BE2C (cell line): ENCODE measurements at regions not wholly inside any gene's neighbourhood (a gene's known extent, or its start where the extent isn't known, plus 50 kb on each side); places are given as distances from the start of the nearest gene placed in this dataset.

Source experiments
- DNase-seq: peaks from one replicate; pipeline ENCODE4 v3.0.0-alpha.2; 2020
- H3K27me3 ChIP-seq: fragments of 250-450 bp; sonication (Bioruptor Pico); 2 replicates; pipeline ENCODE4 v1.5.1; 2020; ENCODE audit warnings: mild to moderate bottlenecking
- H3K36me3 ChIP-seq: fragments of 250-450 bp; sonication (Bioruptor Pico); 2 replicates; pipeline ENCODE4 v1.5.1; 2020; ENCODE audit warnings: mild to moderate bottlenecking
- H3K4me1 ChIP-seq: fragments of 250-450 bp; sonication (Bioruptor Pico); 2 replicates; pipeline ENCODE4 v1.5.1; 2020
- H3K4me3 ChIP-seq: 2 replicates; pipeline ENCODE4 v1.5.1; 2011; ENCODE audit warnings: low read depth, low read length
- H3K9me3 ChIP-seq: fragments of 250-450 bp; sonication (Bioruptor Pico); 2 replicates; pipeline ENCODE4 v1.5.1; 2020
- CTCF ChIP-seq: IDR thresholded peaks from 2 replicates; pipeline ENCODE4 v1.5.1; 2012; ENCODE audit warnings: mild to moderate bottlenecking, low read depth, low read length

DNA sequence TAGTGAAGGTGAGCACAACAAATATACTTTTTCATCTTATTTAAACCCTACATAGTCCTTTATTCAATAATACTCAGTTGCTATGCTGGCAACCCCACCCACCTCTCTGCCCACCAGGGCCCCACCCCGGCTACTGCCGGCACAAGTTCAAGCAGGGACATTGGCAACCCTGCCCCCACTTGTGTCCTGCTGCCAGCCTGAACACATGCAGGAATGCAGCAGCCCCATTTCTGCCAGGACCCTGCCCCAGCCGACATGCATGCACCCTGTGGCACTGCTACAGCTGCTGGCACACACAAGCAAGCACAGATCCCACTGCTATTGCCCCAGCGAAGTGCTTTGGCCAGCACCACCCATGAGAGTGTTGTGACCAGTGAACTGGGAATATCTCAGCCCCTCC, 289.8 kb downstream of the COG6 start:
- no peak for TF ChIP-seq CTCF
- DNase-seq, result no peak
- H3K4me3 ChIP-seq, result no peak overlapping the region
- no peaks in the 10 kb centered on the region for H3K27me3 ChIP-seq
- no peaks in the 10 kb centered on the region for H3K9me3 ChIP-seq
- H3K36me3 ChIP-seq, result no peaks in the 10 kb centered on the region
- H3K4me1 ChIP-seq, result no peaks in the 10 kb centered on the region

GRCh38 chr13:39946769-39947168, 291.3 kb downstream of the COG6 start:
- DNase-seq, result no peak
- H3K4me1 ChIP-seq, result no peaks in the 10 kb centered on the region
- no peaks in the 10 kb centered on the region for H3K27me3 ChIP-seq
- no peaks in the 10 kb centered on the region for H3K36me3 ChIP-seq
- H3K4me3 ChIP-seq, result no peak overlapping the region
- TF ChIP-seq CTCF, result no peak
- no peaks in the 10 kb centered on the region for H3K9me3 ChIP-seq

DNA sequence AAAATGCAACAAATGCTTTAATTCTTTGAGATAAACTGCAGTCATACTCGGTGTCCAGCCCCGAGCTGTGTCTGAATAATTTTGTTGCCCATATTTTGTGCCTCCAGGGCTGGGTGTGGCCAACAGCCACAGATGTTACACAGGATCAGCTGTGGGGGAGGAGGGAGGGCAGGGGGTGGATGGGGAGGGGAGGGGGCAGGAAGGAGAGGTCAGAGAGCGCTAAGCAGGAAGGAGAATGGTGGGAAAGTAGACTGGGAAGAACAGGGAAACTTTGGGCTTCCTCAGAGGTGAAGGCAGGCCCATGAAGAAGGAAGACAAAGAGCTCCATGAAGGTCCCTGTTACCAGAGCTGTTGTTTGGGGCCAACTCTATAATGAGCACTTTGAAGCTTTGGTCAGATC, 295.8 kb downstream of the COG6 start:
- Histone ChIP-seq H3K4me3 (no peak overlapping the region), H3K4me1 (no peaks in the 10 kb centered on the region)
- no peak for TF ChIP-seq CTCF

GRCh38 chr13:39952249-39953233, 297.1 kb downstream of the COG6 start:
- Histone ChIP-seq H3K4me1 (no peaks in the 10 kb centered on the region), H3K27me3 (no peaks in the 10 kb centered on the region), H3K9me3 (no peaks in the 10 kb centered on the region), H3K4me3 (no peak overlapping the region), H3K36me3 (no peaks in the 10 kb centered on the region)
- DNase-seq, result no peak
- no peak for TF ChIP-seq CTCF

More for the DNA sequence above, 295.8 kb downstream of the COG6 start:
- H3K36me3 ChIP-seq, result no peaks in the 10 kb centered on the region
- DNase-seq, result no peak
- H3K27me3 ChIP-seq, result no peaks in the 10 kb centered on the region
- no peaks in the 10 kb centered on the region for H3K9me3 ChIP-seq

GRCh38 chr13:39954476-39954875, 299.0 kb downstream of the COG6 start:
- no peaks in the 10 kb centered on the region for H3K36me3 ChIP-seq
- TF ChIP-seq CTCF, result no peak
- H3K27me3 ChIP-seq, result no peaks in the 10 kb centered on the region
- H3K4me3 ChIP-seq, result no peak overlapping the region
- no peaks in the 10 kb centered on the region for H3K9me3 ChIP-seq
- H3K4me1 ChIP-seq, result no peaks in the 10 kb centered on the region
- DNase-seq, result no peak

DNA sequence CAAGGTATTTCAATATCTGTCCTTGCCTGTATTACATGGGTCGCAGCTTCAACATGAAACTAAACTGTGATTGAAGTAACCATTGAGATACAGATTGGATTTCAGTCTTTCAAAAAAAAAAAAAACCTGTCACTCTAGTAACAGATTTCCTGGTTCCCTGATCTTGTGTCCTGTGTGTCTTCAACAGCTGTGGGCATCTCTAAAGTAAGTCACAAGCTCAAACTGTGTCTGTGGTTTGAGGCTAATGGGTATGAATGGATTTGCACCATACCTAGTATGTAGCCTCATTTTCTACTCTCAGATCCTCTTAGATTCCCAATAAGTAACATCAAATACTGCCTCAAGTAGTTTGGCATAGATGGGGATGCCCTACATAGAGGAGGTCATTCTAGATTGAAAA, 300.1 kb downstream of the COG6 start:
- Histone ChIP-seq H3K4me3 (no peak overlapping the region), H3K9me3 (no peaks in the 10 kb centered on the region), H3K4me1 (no peaks in the 10 kb centered on the region; the same call in 1 of the 2 replicates), H3K36me3 (no peaks in the 10 kb centered on the region), H3K27me3 (no peaks in the 10 kb centered on the region)
- TF ChIP-seq CTCF, result no peak
- DNase-seq, result no peak
